Myocyte (in vitro differentiated cells): ENCODE measurements at regions not wholly inside any gene's neighbourhood (a gene's known extent, or its start where the extent isn't known, plus 50 kb on each side); places are given as distances from the start of the nearest gene placed in this dataset.
A peak's percentile ranks its signal among the peaks of the same experiment; 100 is the strongest.

Experiments
- DNase-seq: peaks from one replicate; pipeline ENCODE4 v3.0.0-alpha.2; 2012; ENCODE audit warnings: low read depth

GRCh38 chr4:176898791-176899190, 106.1 kb upstream of the VEGFC start:
- DNase-seq = no peak

- DNase-seq = peak; percentile 47
These were observed 110.1 kb upstream of the VEGFC start for GRCh38 chr4:176902710-176903323.

- no peak for DNase-seq
These were observed 114.0 kb upstream of the VEGFC start for GRCh38 chr4:176906709-176907108.

GRCh38 chr4:176910646-176911045, 117.9 kb upstream of the VEGFC start:
- DNase-seq = no peak

GRCh38 chr4:176919631-176920030, 126.9 kb upstream of the VEGFC start:
- DNase-seq = no peak

- DNase-seq = no peak
These were observed 128.0 kb upstream of the VEGFC start for GRCh38 chr4:176920694-176921093.

GRCh38 chr4:176921256-176921655, 128.5 kb upstream of the VEGFC start:
- DNase-seq = no peak

GRCh38 chr4:176924238-176924637, 131.5 kb upstream of the VEGFC start:
- no peak for DNase-seq

GRCh38 chr4:176925962-176926361, 133.2 kb upstream of the VEGFC start:
- DNase-seq = no peak

GRCh38 chr4:176927117-176927516, 134.4 kb upstream of the VEGFC start:
- DNase-seq = no peak

GRCh38 chr4:176927664-176928063, 134.9 kb upstream of the VEGFC start:
- peak; percentile 77 for DNase-seq

- peak; percentile 57 for DNase-seq
These were observed 146.7 kb upstream of the VEGFC start for GRCh38 chr4:176939445-176939844.

- peak; percentile 24 for DNase-seq
These were observed 152.6 kb upstream of the VEGFC start for GRCh38 chr4:176945334-176945733.

- DNase-seq = peak; percentile 72
These were observed 156.3 kb upstream of the VEGFC start for GRCh38 chr4:176949029-176949428.

GRCh38 chr4:176953021-176953420, 160.3 kb upstream of the VEGFC start:
- no peak for DNase-seq

- DNase-seq = no peak
These were observed 164.8 kb upstream of the VEGFC start for GRCh38 chr4:176957353-176958118.

GRCh38 chr4:176959980-176960379, 167.3 kb upstream of the VEGFC start:
- DNase-seq = no peak

GRCh38 chr4:176963121-176963520, 170.4 kb upstream of the VEGFC start:
- DNase-seq = no peak

GRCh38 chr4:176964116-176964691, 171.5 kb upstream of the VEGFC start:
- no peak for DNase-seq

- no peak for DNase-seq
These were observed 174.9 kb upstream of the VEGFC start for GRCh38 chr4:176967586-176967985.

- no peak for DNase-seq
These were observed 175.4 kb upstream of the VEGFC start for GRCh38 chr4:176968094-176968493.

GRCh38 chr4:176969011-176969410, 176.3 kb upstream of the VEGFC start:
- DNase-seq = no peak

GRCh38 chr4:176970853-176971252, 178.1 kb upstream of the VEGFC start:
- DNase-seq = no peak
